Astrocyte of the cerebellum (primary cell): ENCODE measurements at regions not wholly inside any gene's neighbourhood (a gene's known extent, or its start where the extent isn't known, plus 50 kb on each side); places are given as distances from the start of the nearest gene placed in this dataset.

Source experiments
- DNase-seq: peaks from one replicate; pipeline ENCODE4 v3.0.0-alpha.2; 2011; ENCODE audit warnings: low read depth
- H3K4me3 ChIP-seq: 2 replicates; pipeline ENCODE4 v1.5.1; 2011; ENCODE audit warnings: mild to moderate bottlenecking, low read depth, low read length, moderate library complexity
- in situ Hi-C: cut with HindIII; loops from 2 replicates; pipeline ENCODE4 v1.10.0; 2017; ENCODE audit warnings: low sequenced_read_pairs
- TF ChIP-seq, protein P1 (sequence below): IDR thresholded peaks from 2 replicates; pipeline ENCODE4 v1.5.1; 2012; ENCODE audit warnings: low read length, low read depth, moderate library complexity, mild to moderate bottlenecking; ENCODE audit errors: missing control alignments

DNA sequence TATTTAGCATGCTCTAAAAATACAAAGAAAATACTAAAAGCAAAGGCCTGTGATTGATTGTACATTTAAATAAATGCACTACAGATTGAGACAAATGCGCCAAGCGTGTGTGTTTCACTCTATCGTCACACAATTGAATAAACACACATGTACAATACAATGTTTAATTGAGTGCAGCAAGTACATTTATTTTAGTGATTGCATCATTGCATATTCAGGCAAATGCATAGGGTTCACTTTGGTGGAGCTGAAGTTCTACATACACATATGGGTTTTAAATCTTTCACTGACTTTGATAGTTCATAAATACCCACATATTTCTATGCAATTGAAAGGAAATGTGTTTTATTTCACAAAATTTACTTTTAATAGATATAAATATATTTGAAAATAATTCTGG, 750.6 kb upstream of the MMS22L start:
- DNase-seq: no peak
- no peak overlapping the region for H3K4me3 ChIP-seq
- TF ChIP-seq, protein P1, sequence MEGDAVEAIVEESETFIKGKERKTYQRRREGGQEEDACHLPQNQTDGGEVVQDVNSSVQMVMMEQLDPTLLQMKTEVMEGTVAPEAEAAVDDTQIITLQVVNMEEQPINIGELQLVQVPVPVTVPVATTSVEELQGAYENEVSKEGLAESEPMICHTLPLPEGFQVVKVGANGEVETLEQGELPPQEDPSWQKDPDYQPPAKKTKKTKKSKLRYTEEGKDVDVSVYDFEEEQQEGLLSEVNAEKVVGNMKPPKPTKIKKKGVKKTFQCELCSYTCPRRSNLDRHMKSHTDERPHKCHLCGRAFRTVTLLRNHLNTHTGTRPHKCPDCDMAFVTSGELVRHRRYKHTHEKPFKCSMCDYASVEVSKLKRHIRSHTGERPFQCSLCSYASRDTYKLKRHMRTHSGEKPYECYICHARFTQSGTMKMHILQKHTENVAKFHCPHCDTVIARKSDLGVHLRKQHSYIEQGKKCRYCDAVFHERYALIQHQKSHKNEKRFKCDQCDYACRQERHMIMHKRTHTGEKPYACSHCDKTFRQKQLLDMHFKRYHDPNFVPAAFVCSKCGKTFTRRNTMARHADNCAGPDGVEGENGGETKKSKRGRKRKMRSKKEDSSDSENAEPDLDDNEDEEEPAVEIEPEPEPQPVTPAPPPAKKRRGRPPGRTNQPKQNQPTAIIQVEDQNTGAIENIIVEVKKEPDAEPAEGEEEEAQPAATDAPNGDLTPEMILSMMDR: no peak
- in situ Hi-C loops: no loop called here

DNA sequence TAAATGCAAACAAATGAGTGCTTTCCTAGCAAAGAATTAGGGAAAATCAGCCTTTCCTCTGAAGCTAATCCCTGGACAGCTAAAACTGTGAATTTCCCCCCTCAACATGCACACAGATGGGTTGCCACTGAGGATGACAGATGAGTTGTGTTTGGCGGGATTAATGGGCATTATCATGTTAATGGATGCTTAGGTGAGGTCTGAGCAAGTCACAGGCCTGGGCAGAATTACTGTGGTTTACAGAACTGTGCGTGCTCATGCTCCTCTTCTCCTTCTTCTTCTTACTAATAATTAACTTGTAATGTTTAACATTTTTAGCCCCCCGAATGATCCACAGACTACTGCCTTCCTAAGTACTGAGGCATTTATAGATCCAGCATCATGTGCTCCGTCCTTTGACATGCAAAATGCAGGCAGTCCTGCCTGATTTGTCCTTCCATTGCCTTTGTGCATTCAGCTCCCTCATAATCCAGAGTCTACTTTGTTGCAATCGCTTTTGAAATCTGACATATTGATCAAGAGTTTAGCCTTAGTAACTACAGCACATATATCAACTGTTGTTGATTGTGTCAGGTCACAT, 753.4 kb upstream of the MMS22L start:
- TF ChIP-seq, protein P1: no peak
- DNase-seq: no peak
- in situ Hi-C loops: no loop called here
- H3K4me3 ChIP-seq: no peak overlapping the region

DNA sequence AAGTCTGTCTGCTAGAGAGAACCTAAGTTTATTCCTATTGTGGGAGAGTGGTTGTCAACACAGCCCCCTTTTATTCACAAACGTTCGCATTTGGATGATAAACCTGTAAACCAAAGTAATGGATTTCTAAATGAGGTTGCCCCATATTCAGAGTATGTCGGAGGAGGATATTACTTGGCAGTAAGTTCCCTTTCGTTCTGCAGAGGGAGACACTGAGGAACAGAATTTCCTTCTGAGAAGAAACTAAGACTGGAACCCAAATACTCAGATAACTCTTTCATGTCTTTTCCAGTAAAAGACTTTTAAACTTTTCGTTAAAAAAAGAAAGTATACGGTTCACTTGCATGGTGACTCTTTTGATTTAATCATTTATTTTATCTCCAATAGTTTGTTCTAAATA, 754.6 kb upstream of the MMS22L start:
- in situ Hi-C loops: no loop called here
- no peak overlapping the region for H3K4me3 ChIP-seq
- TF ChIP-seq, protein P1: no peak
- no peak for DNase-seq

DNA sequence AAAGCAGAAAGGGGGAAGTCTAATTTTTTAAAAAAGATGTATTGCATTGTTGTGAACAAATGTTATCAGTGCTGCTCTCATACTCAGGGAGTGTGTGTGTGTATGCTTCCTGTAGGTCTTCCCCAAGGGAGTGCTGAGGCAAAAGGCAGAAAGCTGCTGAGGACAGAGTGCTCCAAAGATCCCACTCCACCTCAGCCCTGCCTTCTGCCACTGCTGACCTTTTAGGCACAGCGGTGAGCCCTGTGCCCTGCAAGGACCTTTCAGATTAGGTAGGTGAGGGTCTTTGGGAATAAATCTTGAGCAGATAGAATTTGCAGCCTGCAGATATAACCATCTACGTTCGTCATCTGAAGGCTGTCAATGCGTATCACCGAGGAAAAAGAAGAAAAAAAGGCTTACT, 756.4 kb upstream of the MMS22L start:
- in situ Hi-C loops: no loop called here
- DNase-seq: no peak
- TF ChIP-seq, protein P1: no peak
- no peak overlapping the region for H3K4me3 ChIP-seq

DNA sequence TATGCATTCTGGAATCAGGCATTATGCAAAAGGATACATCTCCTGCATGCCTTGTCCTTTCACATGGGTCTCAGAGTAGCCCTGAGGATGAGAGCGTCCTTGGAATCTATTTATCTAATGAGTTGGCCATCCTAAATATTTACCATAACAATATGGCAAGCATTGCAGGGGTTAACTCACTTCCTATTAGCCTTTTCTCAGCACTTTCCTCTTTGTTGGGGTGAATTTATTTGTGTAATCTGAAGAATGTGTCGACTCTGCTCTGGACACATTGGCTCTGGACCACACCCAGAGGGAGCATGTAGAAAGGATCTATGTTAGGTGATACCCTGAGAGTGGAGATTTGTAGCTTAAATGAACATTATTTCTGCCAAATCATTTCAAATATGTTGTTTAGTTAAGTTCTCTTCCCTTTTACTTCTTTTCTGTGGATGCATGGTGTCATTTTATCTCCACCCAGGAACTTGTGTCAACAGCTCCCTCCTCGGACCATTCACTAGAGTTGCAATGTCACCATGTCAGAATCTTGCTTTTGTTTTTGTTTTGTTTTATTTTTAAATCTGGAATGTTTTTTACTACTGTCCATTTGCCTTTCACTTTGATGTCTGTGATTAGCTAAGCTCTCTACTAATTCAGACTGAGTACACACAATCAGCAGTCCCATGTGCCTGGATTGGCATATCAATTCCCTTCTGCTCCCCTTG, 757.0 kb upstream of the MMS22L start:
- H3K4me3 ChIP-seq: no peak overlapping the region
- no peak for DNase-seq
- TF ChIP-seq, protein P1: peak; percentile 48
- in situ Hi-C loops: no loop called here

DNA sequence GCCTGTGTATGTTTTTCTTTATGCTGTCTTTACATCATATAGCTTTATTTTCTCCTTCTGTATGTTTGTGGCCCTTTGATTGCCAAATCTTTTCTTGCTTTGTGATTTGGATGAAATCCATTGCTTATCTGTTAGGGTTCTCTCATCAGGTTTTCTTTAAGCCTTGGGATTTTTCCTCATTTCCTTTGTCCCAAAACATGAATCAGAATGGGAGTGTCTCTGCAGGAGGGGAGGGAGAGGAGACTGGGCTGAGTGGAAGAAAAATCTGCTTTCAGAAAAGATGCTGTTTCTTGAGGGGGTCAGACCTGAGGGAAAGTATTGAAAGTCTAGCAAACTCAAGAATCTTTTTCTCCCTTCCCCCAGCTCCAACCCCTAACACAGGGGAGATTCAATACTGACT, 758.0 kb upstream of the MMS22L start:
- in situ Hi-C loops: no loop called here
- H3K4me3 ChIP-seq: no peak overlapping the region
- DNase-seq: no peak
- TF ChIP-seq, protein P1: no peak
